Upper lobe of left lung (tissue), 4 donors: ENCODE measurements at regions not wholly inside any gene's neighbourhood (a gene's known extent, or its start where the extent isn't known, plus 50 kb on each side); places are given as distances from the start of the nearest gene placed in this dataset.

ENCODE experiments used
- CTCF ChIP-seq, 6 experiments: fragments of 450-650 bp in 4 of 6; fragments of 200-600 bp in 2 of 6; sonication (generic) in 2 of 6; IDR thresholded peaks; one replicate each; pipeline ENCODE4 v1.5.1; 2016 to 2019; ENCODE audit warnings: antibody characterized with exemption in 6 of 6
- EP300 ChIP-seq, 4 donors: sonication (generic); formaldehyde crosslinking; IDR thresholded peaks; one replicate each; pipeline ENCODE4 v1.5.1; 2017; ENCODE audit warnings: antibody characterized with exemption in 4 of 4, control low read depth in 2 of 4
- POLR2A ChIP-seq, 4 donors: fragments of 450-650 bp; IDR thresholded peaks; one replicate each; pipeline ENCODE4 v1.5.1; 2016 to 2017; ENCODE audit warnings: antibody characterized with exemption in 4 of 4, mild to moderate bottlenecking in 2 of 4
- POLR2AphosphoS5 ChIP-seq, 2 donors: sonication (generic); formaldehyde crosslinking; IDR thresholded peaks; one replicate each; pipeline ENCODE4 v1.5.1; 2017; ENCODE audit warnings: antibody characterized with exemption in 2 of 2

GRCh38 chrX:9151772-9152307, 117.9 kb upstream of the FAM9B start:
- no peak for TF ChIP-seq CTCF (IDR thresholded peaks at IDR 0.05)
- TF ChIP-seq POLR2A (IDR thresholded peaks at IDR 0.05) = no peak
- TF ChIP-seq EP300 (IDR thresholded peaks at IDR 0.05) = no peak
- TF ChIP-seq POLR2AphosphoS5 (IDR thresholded peaks at IDR 0.05) = no peak
